ENCODE measurements at regions not wholly inside any gene's neighbourhood (a gene's known extent, or its start where the extent isn't known, plus 50 kb on each side); places are given as distances from the start of the nearest gene placed in this dataset.

- DNase-seq (ENCODE audit: low spot score): no peak
These were observed 51.0 kb upstream of the VEGFC start for GRCh38 chr4:176843710-176844109.

DNA sequence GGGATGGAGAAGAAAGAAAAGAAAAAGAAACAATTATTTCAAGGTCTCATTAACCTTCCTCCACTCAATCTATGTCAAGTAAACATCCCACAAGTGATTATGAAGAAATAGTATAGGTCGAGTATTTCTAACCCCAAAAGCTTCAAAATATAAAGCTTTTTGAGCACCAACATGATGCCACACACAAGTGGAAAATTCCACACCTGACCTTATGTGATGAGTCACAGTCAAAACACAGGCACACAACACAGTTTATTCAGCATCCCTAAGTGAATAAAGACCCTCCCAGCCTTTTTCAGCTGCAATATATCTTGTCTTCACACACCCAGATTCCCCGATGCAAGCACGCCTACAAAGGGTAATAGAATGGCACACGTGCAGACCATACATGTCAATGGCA lies 51.7 kb upstream of the VEGFC start:
- DNase-seq (ENCODE audit: low spot score): no peak

DNA sequence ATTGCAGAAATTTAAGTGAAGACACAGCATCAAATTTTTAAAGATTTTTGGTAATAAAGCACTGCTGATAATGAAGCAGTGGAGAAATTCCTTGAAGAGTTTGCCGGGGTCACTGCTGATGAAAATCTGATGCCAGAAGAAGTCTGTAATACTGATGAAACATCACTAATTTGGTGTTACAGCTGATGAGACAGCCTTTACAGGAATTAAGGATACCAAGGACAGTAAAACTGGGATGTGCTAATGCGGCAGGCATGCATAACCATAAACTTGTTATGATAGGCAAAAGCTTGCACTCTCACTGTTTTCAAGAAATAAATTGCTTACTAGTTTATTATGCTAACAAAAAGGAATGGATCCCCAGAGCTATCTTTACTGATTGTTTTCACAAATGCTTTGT lies 52.9 kb upstream of the VEGFC start:
- no peak for DNase-seq (ENCODE audit: low spot score)

DNA sequence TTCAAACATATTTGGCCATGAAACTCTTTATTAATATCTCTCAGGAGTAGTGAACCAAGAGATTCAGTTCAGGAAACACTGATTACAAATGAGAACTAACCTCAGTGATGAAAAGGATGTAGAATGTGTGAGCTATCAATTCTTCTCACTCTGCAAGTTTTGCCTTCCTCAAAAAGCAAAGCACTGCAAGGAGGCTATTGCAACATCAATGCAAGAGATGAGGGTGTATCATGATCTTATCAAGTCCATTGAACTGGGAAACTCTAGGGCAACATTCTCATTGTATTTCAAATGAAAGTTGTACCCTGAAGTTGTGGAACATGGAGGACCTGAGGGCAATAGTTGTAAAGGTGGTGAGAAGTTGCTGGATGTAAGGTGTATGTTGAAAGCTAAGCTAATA lies 56.4 kb upstream of the VEGFC start:
- DNase-seq (ENCODE audit: low spot score): no peak

DNA sequence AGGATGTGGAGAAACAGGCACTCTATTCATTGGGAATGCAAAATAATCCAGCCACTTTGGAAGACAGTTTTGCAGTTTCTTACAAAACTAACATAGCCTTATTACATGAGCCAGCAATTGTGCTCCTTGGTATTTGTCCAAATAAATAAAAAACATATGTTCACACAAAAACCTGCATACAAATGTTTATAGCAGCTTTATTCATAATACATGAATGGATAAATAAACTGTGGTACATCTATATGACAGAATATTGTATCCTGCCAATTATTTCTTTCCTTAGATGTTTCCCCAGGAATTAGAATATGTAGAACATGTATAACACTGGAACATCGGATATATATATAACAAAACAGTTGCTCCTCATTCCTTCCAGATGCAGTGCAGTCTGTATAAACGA lies 57.7 kb upstream of the VEGFC start:
- no peak for DNase-seq (ENCODE audit: low spot score)

DNA sequence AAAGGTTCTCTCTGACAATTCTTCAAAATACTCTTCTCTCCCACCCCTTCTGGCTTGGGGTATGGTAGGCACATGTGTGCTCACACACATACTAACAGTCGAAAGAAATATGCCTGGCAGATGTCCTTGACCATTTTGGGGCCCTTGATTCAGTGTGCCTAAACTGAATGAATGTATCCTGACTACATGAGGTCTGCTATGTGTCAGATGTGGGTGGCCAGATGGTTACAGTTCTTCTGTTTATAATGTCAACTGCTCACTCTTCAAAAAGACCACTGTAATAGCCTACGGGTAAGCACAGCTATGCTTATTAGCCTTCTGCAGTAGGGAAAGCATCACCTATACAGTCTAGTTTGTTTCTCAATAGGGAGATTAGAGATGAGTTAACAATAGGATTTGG lies 63.7 kb upstream of the VEGFC start:
- DNase-seq (ENCODE audit: low spot score): no peak

GRCh38 chr4:176858839-176859238 lies 66.1 kb upstream of the VEGFC start:
- no peak for DNase-seq (ENCODE audit: low spot score)

DNA sequence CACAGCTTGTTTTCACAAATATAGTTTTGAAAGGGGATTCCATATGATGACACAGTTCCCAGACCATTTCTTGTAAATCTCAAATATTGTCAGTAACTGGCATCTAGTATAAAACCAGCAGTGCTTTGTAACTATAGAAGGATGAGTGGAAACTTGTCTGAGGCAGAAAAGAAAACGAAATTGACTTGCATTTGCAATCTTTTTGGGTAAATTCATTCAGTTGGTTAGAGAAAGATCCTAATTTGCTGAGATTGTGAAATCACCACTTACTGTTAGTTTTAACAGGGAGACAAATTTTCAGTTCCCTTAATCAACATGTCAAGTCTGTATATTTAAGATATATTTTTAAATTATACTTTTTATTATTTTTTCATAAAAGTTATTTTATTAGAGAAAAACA lies 71.5 kb upstream of the VEGFC start:
- DNase-seq (ENCODE audit: low spot score): no peak

DNA sequence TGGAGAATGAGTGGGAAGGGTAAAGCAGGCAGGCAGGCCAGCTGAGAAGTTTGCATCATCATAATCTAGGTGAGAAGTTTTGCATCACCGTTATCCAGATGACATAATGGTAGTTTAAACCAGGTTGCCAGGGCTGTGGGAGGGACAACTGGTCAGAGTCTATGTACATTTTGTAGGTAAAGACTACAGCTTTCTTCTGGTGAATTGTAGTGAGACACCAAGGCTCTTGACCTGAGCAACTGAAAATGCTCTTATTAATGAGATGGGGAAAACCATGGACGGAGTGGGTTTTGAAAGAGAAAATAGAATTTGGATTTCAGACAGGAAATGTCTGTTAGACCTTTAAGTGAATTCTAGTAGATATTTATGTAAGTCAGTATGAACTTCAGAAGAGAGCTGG lies 76.0 kb upstream of the VEGFC start:
- no peak for DNase-seq (ENCODE audit: low spot score)

DNA sequence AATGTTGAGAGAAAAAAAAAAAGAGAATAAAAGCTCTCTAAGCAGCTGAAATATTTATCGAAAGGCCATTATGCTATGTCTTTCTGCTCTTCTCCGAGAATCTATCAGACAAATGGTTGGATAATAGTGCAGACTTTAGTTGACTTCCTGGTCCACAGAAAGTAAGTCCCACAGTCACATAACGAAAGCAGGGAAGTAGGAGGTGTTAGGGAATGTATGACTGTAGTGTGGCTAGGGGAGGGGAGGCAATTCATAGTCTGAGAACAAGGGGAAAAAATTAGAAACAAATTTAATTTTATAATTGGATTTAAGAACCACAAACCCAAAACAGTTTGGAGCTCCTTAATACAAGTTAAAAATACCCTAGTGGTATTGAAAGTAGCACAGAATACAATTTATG lies 79.7 kb upstream of the VEGFC start:
- DNase-seq (ENCODE audit: low spot score): no peak

DNA sequence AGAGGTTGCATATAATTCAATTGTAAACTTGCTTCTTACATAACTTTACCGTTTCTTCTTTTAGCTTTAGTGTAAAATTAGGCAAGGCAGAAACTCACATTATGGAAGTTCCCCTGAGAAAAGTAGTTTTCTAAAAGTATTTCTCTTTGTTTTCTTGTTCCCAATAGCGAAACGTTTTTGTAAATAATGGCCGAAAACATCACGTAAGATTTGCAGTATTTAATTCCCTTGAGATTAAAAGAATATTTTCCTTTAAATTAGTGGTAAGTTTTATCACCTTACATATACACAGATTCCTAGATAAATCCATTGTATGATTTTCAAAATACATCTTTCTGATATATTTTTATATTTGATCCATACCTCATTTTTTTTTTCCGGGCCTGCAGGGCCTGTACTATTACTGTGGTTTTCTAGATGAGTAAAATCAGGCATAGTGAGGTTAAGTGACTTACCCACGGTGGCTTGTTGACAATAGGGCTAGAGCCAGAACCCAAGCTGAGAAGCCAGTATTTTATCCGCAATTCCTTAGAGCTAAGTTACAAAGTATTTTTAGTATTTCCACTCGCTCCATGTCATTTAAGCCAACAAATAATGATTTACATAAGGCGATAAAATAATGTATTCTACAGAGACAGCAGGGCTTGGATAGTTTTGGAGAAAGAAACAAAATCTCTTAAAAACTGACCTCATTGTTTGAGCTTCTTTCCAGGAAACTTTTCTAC lies 82.2 kb upstream of the VEGFC start:
- no peak for DNase-seq (ENCODE audit: low spot score)

- no peak for DNase-seq (ENCODE audit: low spot score)
These were observed 82.8 kb upstream of the VEGFC start for GRCh38 chr4:176875446-176875930.

DNA sequence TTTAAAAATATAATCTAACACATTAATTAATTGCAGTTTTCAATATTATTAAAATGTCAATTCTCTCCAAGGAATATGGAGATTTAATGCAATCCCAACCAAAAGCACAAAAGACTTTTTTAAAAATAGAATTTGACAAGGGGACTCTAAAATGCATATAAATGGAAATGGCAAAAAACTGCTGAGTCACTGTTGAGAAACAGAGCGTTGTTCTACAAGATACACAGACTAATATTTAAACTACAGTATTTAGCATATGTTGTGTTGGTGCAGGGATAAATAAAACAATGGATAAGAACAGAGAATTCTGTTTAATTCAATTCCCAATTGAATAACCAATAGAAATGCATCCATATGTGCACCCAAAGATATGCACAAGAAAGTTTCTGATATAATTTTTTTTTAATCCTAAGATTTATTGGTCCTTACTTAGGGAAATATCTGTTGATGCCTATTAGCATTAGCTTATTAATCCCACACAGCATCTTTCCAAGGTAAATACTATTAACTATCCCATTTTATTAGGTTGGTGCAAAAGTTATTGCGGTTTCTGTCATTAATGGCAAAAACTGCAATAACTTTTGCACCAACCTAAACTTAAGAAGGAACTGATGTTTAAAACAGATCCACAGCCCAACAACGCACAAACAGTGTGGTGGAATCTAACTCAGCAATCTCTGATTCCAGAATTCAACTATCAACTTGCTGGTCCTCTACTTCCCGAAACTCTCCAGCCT lies 86.8 kb upstream of the VEGFC start:
- no peak for DNase-seq (ENCODE audit: low spot score)

- DNase-seq (ENCODE audit: low spot score): no peak
These were observed 89.5 kb upstream of the VEGFC start for GRCh38 chr4:176882206-176882605.

DNA sequence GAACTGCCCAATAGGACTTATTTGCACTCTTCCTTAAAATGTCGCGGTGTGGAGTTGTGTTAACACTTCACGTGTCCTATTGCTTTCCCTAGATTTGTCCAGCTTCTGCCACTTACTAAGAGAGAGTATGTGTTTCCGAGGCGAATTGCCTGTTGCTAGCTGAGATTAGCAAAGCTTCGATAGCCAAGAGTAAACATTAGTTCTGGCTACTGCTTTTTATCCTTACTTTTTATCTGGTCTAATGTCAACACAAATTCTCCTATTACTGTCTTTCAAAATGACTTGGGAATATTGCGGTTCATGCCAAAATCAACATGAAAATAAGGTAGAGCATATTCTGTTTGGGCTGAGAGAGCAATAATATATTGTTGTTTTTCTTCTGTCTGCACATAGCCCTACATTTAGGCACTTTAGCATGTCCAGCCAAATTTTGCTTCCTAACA lies 90.4 kb upstream of the VEGFC start:
- no peak for DNase-seq (ENCODE audit: low spot score)

DNA sequence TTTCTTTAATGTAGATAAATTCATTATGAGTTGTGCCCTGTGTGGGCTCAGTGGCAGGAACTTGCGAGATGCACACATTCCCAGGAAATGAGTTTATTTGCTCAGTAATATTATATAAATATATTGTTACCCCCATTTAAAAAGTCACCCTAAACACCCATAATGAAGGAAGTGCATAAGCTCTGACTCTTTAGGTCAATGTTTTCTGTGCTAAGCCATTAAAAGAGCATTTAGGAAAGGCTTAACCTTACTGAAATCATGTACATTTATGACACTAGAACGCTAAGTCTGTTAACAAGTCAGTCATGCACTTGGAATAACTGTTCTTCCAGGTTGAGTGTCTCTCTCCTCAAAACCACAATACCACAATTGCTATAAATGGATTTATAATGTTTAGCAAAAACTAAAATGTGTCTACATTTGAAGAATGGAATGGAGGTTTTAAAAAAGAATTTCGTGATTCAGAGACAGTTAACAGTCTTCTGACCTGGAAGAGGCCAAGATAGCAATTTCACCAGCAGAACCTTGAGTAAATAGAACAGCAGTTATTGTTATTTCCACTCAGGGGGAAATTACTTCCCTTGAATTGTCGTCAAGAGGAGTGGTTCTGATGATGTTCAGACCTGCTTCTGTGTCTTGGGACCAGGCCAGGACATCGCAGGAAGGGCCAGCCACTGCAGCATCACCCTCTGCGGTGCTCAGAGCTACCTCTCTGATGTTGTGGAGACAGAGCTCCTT lies 91.1 kb upstream of the VEGFC start:
- no peak for DNase-seq (ENCODE audit: low spot score)

- no peak for DNase-seq (ENCODE audit: low spot score)
These were observed 92.5 kb upstream of the VEGFC start for GRCh38 chr4:176885224-176885623.

- DNase-seq (ENCODE audit: low spot score): no peak
These were observed 93.4 kb upstream of the VEGFC start for GRCh38 chr4:176886135-176886534.

- DNase-seq (ENCODE audit: low spot score): no peak
These were observed 97.1 kb upstream of the VEGFC start for GRCh38 chr4:176889776-176890175.

DNA sequence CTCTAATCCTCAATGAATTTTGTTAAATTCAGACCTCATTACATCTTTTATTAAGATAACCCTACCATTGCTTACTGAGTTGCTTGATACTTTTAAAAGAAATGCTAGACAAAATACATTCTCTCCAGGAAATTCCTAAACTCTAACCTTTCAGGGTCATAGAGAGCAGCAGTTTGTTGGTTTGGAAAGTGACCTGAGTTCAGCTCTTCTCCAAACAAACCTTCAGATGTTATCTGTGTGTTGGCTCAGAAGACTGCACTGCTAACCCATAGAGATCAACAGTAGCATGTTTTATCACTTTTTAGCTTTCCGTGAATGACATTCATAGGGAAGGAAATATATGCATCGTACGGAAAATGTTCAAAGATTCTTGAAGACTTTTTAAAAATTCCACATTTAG lies 101.8 kb upstream of the VEGFC start:
- DNase-seq (ENCODE audit: low spot score): no peak

DNA sequence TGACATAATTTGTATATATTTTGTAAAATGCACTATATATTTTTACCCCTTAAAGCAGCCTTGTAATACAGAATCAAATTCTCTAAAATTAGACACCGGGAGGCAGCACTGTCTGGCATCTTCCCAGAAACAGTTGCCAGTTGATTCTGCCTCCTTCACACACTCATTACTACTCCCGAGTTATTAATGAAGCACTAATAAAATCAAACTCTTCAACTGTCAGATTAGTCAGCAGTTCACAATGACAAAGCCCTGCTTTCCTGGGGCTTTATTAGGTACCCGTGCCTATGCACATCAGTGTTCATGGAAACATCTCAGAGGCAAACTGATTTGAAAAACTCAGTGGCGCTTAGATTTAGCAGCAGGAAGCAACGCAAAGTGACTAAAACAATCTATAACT lies 103.5 kb upstream of the VEGFC start:
- DNase-seq (ENCODE audit: low spot score): no peak

GRCh38 chr4:176897226-176897625 lies 104.5 kb upstream of the VEGFC start:
- DNase-seq (ENCODE audit: low spot score): no peak

- no peak for DNase-seq (ENCODE audit: low spot score)
These were observed 106.1 kb upstream of the VEGFC start for GRCh38 chr4:176898791-176899190.

Data from cerebellar cortex (tissue), 1 donor.